SIG-M5 treated with dmso at 0.1 percent for 504 hours (cell line): ENCODE measurements at regions not wholly inside any gene's neighbourhood (a gene's known extent, or its start where the extent isn't known, plus 50 kb on each side); places are given as distances from the start of the nearest gene placed in this dataset.
"Not testable (repeated sequence)": the region's sequence is repeated elsewhere in the genome, so short reads cannot be mapped to it uniquely, and the experiment has no call there.

ENCODE experiments used
- DNase-seq: peaks from one replicate; lab custom pipeline; 2025; ENCODE audit not compliant: unreplicated experiment; lab: John Stamatoyannopoulos, UW

DNA sequence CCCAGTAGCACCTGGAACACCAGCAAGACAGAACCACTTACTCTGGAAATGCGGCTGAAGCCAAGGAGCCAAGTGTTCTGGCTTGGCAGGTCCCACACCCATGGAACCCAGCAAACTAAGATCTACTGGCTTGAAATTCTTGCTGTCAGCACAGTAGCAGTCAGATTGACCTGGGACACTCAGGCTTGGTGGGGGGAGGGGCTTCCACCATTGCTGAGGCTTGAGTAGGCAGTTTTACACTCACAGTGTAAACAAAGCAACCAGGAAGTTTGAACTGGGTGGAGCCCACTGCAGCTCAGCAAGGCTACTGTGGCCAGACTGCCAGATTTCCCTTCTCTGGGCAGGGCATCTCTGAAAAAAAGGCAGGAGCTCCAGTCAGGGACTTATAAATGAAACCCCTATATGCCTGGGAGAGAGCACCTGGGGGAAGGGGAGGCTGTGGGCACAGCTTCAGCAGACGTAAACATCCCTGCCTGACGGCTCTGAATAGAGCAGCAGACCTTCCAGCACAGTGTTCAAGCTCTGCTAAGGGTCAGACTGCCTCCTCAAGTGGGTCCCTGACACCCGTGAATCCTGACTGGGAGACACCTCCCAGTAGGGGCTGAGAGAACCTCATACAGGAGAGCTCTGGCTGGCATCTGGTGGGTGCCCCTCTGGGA lies 121.2 kb downstream of the MTERF1 start:
- peak; percentile 44 for DNase-seq

DNA sequence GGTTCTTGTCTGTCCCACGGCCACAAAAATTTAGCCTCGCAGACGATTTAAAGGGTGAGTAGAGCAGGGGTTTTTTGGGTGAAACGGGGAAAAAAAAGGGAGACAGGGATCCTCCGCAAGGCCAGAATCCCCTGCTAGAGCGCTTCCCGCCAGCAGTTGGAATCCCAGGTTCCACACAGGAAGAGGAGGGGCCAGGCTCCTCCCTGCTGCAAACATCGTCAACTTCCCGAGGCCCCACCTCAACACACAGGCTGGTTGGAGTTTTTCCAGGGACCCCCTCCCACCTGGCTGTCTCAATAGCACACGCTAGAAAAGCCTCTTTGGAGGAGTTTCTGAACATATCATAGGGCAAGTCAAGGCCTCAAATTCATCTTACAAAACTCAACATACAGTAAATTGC lies 112.7 kb downstream of the MTERF1 start:
- no peak for DNase-seq

DNA sequence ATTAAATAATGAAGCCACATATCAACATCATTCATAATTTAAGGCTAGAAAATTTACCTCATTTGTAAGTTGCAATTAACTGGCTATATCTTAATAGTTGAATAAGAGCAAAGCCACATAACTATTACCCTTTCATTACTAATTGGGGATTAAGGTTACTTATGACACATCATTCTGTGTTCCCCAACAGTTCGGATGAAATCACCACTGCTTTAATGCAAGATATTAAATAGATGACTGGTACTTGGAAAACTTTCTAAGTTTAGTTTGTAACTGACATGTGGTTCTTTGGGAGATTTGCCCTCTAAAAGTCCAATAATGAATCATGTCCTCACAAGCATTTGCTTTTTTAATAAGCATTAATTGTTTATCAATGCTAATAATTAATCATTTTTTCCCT lies 109.1 kb downstream of the MTERF1 start:
- DNase-seq: no peak

DNA sequence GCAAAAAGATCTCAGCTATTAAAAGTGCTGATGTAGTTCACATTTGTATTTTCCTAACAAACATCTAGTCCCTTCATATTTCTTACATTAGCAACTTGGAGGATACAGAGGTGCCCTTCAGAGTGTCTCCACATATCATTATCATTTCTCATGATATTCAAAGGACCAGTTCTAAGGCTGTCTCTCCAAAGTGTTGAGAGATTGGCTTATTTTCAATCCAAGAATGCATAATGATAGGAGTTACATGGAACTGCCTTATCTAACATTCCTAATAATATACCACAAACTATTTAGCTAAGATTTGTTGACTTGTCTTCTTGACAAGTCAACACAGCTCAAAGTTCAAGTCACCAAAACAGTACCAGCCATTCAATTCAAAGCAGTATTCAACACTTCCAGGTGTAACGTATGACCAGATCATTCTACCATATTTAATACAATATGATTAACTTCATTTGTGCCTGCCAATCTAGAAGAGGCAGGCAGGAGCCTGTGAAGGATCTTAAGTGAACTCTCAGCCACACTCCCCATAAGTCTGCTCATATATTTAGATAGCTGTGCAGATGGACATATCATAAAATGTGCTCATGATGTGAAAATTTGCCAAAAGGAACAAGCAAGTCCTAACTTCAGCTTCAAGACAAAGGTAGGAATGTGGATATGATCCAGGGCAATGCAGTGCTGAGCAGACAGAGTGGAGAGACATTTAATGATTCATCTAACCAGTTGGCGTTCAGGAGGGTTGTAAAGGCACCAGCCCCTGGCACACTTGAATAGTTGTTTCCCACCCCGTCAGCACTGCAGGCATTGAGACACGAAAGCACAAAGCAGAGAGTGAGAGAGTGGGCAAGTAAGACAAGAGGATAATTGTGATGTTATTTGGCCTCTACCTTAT lies 108.3 kb downstream of the MTERF1 start:
- DNase-seq: no peak

GRCh38 chr7:91776171-91776570 lies 104.3 kb downstream of the MTERF1 start:
- no peak for DNase-seq

- no peak for DNase-seq
These were observed 103.0 kb downstream of the MTERF1 start for GRCh38 chr7:91777522-91777921.

DNA sequence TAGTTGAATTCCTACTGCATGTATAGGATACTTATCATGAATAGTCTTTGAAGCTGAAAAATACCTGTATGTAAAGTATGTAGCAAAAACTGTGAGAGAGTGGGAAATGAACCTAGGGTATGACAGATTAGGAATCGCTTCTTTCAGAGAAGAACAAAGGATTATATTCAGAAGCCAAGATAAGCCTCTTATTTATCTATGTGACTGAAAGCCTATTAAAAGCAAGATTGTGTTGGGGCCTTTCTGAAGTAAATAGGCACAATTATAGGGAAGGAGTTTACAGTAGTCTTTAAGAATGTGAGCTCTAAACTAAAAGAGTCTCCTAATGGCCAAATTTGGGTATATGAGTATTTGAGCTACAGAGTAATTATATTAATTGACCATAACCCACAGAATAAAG lies 102.1 kb downstream of the MTERF1 start:
- DNase-seq: no peak

GRCh38 chr7:91780521-91780920 lies 100.0 kb downstream of the MTERF1 start:
- DNase-seq: no peak

GRCh38 chr7:91784469-91784868 lies 96.0 kb downstream of the MTERF1 start:
- peak; percentile 38 for DNase-seq

DNA sequence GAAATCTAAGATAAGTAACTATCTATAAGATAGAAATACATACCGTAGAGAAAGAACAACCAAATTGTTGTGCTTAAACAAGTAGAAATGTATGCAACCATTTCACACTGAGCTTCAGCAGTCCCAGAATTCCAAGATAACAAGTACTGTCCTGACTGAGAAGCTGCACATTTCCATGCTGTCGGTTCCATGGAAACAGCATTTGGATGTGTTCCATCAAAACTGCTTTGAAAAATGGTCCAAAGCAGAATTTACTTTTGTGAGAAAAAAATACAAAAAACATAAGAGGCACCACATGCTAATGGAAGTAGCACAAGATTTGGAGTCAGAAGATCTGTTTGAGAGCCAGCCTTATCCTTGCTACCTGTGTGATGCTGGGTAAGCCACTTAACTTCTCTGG lies 92.6 kb downstream of the MTERF1 start:
- no peak for DNase-seq

DNA sequence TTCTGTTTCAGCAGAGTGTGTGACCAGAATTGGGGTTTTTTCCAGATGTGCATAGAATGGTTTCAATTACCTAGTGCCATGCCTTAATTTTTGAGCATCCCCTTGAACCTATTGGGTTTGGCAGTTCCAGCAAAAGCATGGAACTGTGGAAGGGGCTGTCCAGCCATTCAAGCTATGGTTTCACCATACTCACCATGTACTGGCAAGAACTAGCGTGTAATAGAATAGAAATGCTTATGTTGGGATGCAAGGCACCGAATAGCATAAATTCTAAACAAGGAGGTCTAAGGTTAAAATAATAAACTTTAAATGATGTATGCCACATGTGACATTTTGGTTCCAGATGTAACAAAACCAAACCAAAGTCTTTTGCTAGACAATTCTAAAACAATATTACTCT lies 91.4 kb downstream of the MTERF1 start:
- no peak for DNase-seq

DNA sequence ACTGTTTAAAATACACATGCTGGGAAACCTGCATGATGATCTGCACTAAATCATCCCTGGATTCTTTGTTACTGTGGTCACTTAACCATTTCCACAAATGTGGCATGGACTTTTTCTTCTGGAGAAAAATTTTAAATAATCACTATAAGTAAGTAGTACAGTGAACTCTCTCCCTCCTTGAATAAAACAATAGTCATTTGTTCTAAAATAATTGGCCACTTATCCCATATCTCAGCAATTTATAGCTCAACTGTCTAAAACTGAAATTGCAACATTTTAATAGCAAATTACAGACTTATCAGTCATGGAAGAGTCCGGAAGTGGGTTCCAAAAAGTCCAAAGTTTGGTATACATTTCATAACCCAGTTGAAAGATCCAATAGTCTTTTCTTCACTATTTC lies 90.9 kb downstream of the MTERF1 start:
- DNase-seq: no peak

DNA sequence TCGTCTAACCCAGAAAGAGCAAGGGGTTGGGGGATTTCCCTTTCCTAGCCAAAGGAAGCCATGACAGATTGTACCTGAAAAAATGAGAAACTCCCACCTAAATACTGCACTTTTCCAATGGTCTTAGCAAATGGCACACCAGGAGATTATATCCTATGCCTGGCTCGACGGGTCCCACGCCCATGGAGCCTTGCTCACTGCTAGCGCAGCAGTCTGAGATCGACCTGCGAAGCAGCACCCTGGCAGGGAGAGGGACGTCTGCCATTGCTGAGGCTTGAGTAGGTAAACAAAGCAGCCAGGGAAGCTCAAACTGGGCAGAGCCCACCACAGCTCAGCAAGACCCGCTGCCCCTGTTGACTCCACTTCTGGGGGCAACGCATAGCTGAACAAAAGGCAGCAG lies 89.9 kb downstream of the MTERF1 start:
- DNase-seq: not testable (repeated sequence)

DNA sequence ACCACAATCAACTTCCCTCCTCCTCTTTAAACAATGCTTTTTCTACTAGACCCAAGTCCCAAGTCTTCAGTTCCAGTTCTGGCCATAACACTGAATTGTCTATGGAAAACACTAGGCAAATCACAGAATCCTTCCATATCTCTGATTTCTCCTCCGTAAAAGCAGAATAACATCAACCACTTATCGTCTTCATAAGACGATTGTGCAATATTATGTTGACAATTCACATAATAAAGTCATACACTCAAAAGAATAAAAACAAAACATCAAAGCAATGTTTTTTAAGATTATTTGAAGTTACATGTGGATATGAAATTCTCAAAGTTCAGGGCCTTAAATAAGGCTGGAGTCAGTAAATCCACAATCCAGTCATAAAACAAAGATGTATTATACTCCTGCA lies 84.4 kb downstream of the MTERF1 start:
- no peak for DNase-seq

GRCh38 chr7:91798425-91798824 lies 82.1 kb downstream of the MTERF1 start:
- no peak for DNase-seq

DNA sequence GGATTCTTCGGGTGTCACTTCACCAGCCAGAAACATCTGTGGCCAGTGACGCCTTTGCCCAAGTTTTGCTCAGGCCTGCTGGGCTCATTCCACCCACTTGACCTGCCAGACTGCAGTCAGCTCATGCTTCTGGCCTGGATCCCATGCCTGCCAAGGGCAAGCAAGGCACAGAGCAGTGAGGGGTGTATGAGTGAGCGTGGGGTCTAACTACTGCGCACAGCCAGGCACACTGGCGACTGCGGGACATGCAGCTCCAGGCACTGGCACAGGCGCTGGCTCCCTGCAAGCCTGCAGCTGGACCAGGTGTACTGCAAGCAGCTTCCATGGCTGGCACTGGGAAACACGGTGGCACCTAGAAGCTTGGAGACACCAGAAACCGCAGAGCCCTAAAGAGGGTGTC lies 80.1 kb downstream of the MTERF1 start:
- DNase-seq: no peak

DNA sequence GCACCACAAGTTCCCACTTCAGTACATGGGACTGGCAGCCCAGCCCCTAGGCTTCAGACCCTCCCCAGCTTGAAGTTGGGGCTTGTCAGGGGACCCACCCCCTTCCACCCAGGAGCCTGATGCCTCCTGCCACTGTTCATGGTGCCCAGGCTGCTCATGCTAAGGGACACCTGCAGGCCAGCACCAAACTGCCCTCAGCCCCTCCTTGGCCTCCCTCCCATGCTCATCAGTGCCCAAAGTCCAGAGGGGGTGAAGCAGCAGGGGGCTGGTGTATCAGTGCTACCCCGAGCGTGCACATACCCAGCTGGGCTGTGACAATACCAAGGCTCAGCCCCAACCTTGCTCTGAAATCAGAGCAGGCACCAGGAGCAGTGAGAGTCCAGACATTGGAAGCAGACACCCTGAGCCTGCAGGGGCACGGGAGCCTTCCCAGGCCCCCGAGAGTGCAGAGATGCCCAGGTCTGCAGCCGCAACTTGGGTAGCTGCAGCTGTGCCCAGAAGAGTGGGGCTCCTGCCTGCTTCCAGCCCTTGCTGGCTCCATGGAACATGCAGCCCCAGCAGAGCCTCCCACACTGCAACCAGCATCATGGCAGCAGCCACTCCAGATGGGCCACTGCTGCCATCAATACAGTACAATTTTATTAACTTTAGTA lies 79.0 kb downstream of the MTERF1 start:
- DNase-seq: no peak

DNA sequence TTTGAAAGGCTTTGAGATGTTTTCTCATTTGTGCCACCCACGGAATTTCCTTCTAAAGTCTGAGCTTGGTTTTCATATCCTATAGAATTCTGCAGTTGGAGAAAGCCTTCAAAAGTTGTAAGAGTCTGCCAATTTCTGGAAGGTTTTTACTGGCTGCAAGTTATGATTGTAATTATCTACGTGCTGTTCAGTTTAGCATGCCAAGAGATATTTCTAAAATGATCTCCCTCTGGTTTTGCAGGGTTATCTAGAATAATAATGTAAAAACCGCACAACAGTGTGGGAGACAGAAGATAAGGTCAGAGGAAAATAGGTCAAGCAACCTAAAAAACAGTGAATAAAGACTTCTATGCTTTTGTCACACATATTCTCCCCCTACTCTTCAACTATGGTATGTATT lies 69.3 kb downstream of the MTERF1 start:
- no peak for DNase-seq

- DNase-seq: no peak
These were observed 68.9 kb downstream of the MTERF1 start for GRCh38 chr7:91811641-91812040.

GRCh38 chr7:91812388-91812787 lies 68.1 kb downstream of the MTERF1 start:
- DNase-seq: no peak

DNA sequence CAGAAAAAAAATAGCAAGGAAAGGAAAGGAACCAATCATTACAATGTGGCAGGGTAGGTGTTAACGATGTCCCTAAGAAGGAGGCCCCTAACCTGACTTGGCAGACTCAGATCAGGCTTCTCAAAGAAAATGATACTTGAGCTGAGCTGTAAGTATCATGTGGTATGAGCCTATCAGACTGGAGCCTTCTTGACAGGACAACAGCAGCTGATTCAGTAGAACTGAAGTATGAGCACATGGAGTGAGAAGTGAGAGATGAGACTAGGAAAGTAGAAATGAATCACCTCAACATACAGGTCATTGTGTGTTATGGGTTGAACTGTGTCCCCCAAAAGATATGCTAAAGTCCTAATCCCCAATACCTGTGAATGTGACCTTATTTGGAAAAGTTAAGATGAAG lies 66.3 kb downstream of the MTERF1 start:
- DNase-seq: no peak
